IMR-90 (cell line): ENCODE measurements at regions not wholly inside any gene's neighbourhood (a gene's known extent, or its start where the extent isn't known, plus 50 kb on each side); places are given as distances from the start of the nearest gene placed in this dataset.

Source experiments
- MAFK ChIP-seq: IDR thresholded peaks from 2 replicates; pipeline ENCODE4 v1.6.1; 2012; ENCODE audit warnings: low read depth, low read length, improper control_type of control experiment
- MXI1 ChIP-seq: IDR thresholded peaks from 2 replicates; pipeline ENCODE4 v1.6.1; 2012; ENCODE audit warnings: low read depth, mild to moderate bottlenecking, low read length, moderate library complexity, borderline replicate concordance
- POLR2A ChIP-seq: IDR thresholded peaks from 2 replicates; pipeline ENCODE4 v1.6.1; 2012; ENCODE audit warnings: mild to moderate bottlenecking, low read depth, low read length
- TF ChIP-seq, protein P1 (sequence below): conservative IDR thresholded peaks from 2 replicates; pipeline ENCODE4 v1.5.1; 2012; ENCODE audit warnings: mild to moderate bottlenecking, low read depth, low read length, improper control_type of control experiment

DNA sequence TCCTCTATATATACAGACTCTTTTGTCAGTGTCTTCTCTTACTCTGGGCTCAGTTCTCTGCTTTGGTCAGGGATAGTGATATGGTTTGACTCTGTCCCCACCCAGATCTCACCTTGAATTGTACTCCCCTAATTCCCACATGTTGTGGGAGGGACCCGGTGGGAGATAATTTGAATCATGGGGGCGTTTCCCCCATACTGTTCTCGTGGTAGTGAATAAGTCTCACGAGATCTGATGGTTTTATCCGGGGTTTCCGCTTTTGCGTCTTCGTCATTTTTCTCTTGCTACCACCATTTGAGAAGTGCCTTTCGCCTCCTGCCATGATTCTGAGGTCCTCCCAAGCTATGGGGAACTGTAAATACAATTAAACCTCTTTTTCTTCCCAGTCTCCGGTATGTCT, 144.4 kb downstream of the GLUD2 start:
- TF ChIP-seq, protein P1, sequence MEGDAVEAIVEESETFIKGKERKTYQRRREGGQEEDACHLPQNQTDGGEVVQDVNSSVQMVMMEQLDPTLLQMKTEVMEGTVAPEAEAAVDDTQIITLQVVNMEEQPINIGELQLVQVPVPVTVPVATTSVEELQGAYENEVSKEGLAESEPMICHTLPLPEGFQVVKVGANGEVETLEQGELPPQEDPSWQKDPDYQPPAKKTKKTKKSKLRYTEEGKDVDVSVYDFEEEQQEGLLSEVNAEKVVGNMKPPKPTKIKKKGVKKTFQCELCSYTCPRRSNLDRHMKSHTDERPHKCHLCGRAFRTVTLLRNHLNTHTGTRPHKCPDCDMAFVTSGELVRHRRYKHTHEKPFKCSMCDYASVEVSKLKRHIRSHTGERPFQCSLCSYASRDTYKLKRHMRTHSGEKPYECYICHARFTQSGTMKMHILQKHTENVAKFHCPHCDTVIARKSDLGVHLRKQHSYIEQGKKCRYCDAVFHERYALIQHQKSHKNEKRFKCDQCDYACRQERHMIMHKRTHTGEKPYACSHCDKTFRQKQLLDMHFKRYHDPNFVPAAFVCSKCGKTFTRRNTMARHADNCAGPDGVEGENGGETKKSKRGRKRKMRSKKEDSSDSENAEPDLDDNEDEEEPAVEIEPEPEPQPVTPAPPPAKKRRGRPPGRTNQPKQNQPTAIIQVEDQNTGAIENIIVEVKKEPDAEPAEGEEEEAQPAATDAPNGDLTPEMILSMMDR = no peak
- TF ChIP-seq MXI1 (no peak), POLR2A (no peak), MAFK (no peak)
